HG02840 (cell line): ENCODE measurements at regions not wholly inside any gene's neighbourhood (a gene's known extent, or its start where the extent isn't known, plus 50 kb on each side); places are given as distances from the start of the nearest gene placed in this dataset.

Experiments used
- ATAC-seq: cut with Tn5 transposase; IDR thresholded peaks from one replicate; pipeline ENCODE4 v1.9.1; 2021; ENCODE audit warnings: mild to moderate bottlenecking, moderate library complexity, moderate number of reproducible peaks; ENCODE audit not compliant: unreplicated experiment, low FRiP score

- ATAC-seq, result no peak
These were observed 209.5 kb upstream of the ALCAM start for GRCh38 chr3:105157067-105157765.

DNA sequence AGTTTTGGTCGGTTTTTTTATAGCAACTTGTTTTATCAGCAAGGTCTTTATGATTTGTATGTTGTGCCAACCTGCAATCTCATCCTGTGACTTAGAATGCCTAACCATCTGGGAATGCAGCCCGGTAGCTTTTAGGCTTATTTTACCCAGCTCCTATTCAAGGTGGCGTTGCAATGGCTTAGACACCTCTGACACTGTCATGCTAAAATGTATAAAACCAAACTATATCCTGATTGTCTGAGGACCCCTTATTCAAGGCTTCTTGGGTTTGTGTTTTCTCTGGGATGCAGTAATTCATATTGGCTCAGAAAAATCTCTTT, 209.0 kb upstream of the ALCAM start:
- ATAC-seq, result no peak

GRCh38 chr3:105158286-105158685, 208.4 kb upstream of the ALCAM start:
- no peak for ATAC-seq

DNA sequence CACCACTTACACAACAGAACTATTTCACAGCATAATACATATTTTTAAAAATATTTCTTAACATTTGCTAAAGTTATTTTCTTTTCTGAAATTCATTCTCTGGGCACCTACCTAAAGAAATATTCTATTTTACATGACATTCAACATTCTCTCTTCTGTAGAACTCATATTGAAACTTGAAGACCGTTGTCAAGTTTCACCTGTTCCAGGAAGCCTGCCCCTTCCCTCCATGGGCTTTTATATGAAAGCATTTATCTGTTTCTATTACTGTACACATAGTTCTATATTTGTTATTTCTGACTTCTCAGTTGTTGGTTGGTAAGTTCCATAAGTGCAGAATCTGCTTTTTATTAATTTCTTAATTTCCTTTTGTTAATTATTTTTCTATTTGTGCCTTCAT, 204.3 kb upstream of the ALCAM start:
- ATAC-seq, result no peak

- ATAC-seq, result no peak
These were observed 199.8 kb upstream of the ALCAM start for GRCh38 chr3:105166893-105167292.

DNA sequence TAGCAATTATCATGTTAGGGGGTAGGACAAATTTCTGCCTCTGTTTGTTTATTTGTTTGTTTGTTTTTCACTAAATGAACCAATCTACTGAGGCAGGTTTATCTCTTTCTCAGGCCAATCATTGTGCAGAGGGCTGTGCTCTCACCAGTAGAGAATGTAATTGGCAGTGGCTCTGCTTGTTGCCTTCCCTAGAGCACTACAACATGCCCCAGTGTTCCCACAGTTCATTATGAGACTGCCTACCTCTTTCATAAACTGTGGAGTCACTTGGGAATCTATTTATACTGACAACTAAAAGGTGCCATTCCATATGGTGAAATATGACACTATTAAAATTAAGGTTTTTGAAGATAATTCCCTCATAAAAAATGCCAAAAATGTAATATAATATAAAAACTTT, 196.3 kb upstream of the ALCAM start:
- ATAC-seq, result no peak

DNA sequence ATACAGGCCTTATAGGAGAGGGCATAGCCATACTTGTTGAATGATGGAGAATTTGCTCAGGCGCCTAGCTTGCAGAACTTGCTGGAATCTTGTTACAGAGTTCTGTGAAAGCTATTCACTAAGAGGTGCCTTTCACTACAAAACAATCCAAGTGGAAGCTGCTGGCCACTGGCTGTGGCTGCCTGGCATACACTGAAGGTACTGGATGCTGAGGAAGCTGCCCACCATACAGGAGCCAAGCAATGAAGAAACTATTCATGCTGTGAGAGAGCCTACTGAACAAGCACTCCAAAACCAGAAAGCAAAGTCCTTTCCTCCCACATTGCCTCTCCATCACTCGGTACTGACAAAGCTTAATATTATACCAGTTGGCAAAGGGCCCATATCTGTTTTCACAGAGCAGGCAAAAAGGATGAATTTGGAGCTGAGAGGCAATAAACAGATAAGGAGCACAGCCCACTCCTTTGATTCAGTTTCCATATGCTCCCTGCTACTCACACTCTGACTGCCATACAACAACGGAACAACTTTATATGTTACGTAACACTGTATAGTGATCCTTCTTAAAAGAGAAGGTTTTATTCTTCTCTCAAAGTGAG, 192.6 kb upstream of the ALCAM start:
- ATAC-seq, result no peak

- no peak for ATAC-seq
These were observed 189.1 kb upstream of the ALCAM start for GRCh38 chr3:105177576-105177975.

DNA sequence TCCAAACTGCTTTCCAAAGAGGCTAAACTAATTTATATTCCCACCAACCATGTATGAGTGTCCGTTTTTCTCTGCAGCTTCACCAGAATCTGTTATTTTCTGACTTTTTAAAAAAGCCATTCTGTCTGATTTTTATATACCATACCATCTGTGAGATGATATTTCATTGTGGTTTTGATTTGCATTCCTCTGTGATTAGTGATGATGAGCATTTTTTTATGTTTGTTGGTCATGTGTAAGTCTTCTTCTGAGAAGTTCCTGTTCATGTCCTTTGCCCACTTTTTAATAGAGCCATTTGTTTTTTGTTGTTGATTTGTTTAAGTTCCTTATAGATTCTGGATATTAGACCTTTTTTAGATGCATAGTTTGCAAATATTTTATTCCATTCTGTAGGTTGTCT, 179.4 kb upstream of the ALCAM start:
- ATAC-seq, result no peak

DNA sequence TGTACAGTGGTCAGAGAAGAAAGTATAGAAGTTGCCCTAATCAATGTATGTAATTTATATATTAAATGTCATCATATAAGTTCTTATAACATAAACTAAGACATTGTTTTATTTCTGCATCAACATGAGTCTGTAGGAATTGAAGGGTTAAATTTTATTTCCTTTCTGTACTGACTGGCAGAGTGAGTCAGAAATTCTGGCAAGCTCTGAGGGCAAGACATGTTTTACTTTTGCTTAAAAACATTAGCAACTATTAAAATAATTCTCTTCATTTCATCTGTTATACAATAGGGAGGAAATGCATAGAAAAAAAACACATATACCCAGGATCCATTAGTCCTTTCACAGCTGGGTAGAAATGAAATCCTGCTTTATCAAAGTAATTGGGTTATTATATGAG, 171.4 kb upstream of the ALCAM start:
- no peak for ATAC-seq

- ATAC-seq, result no peak
These were observed 168.8 kb upstream of the ALCAM start for GRCh38 chr3:105197863-105198262.

GRCh38 chr3:105199217-105199616, 167.5 kb upstream of the ALCAM start:
- no peak for ATAC-seq

DNA sequence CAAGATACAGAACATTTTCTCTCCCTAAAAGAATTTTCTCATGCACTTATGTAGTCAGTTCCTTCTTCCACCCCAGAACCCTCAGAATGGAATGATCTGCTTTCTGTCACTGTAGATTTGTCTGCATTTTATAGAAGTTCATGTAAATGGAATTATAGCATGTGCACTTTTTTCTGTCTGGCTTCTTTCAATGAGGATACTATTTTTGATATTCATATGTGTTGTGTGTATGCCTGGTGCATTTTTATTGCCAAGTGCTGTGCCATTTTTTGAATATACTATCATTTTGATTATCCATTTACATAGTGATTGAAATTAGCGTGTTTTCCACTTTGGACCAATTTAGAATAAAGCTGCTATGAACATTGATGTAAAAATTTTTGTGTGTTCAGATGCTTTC, 156.6 kb upstream of the ALCAM start:
- no peak for ATAC-seq

GRCh38 chr3:105214590-105214989, 152.1 kb upstream of the ALCAM start:
- ATAC-seq, result no peak

- no peak for ATAC-seq
These were observed 144.1 kb upstream of the ALCAM start for GRCh38 chr3:105222568-105223093.

DNA sequence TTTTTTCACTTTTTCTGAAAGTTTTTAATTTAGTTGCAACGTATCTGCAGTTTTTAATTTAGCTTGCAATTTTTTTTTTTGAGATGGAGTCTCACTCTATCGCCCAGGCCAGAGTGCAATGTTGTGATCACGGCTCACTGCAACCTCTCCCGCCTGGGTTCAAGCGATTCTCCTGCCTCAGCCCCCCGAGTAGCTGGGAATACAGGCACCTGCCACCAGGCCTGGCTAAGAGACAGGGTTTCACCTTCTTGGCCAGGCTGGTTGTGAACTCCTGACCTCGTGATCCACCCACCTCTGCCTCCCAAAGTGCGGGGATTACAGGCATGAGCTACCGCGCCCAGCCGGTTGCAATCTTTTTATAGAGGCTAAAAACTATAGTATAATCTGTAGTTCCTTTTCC, 142.9 kb upstream of the ALCAM start:
- no peak for ATAC-seq

DNA sequence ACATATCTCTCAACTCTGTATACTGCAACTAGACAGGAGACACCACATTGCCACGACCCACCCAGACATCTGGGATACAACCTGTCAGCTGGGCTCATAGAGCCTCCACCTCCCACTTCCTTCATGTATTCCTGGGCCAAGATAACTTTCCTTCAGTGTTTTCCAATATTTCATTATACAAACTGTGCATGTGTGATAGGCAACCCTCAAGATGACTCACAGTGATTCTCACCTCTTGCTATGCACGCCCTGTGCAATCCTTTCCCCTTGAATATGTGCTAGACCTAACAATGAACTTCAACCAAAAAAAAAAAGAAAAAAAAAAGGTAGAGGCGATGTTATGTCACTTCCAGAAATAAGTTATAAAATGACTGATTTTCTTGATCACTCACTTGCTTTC, 138.0 kb upstream of the ALCAM start:
- ATAC-seq, result no peak

- ATAC-seq, result no peak
These were observed 134.2 kb upstream of the ALCAM start for GRCh38 chr3:105232553-105232952.

GRCh38 chr3:105233010-105233409, 133.7 kb upstream of the ALCAM start:
- ATAC-seq, result no peak

- no peak for ATAC-seq
These were observed 131.5 kb upstream of the ALCAM start for GRCh38 chr3:105235221-105235620.

GRCh38 chr3:105235785-105236184, 130.9 kb upstream of the ALCAM start:
- ATAC-seq, result no peak

GRCh38 chr3:105238367-105238766, 128.3 kb upstream of the ALCAM start:
- ATAC-seq, result no peak
